Astrocyte (in vitro differentiated cells and primary cell): ENCODE measurements at regions not wholly inside any gene's neighbourhood (a gene's known extent, or its start where the extent isn't known, plus 50 kb on each side); places are given as distances from the start of the nearest gene placed in this dataset.

Experiments
- DNase-seq: peaks from one replicate; pipeline ENCODE4 v3.0.0-alpha.2; 2010; ENCODE audit warnings: low read depth
- FAIRE-seq: peaks from 2 replicates; lab custom pipeline; 2011; peaks lifted over from hg19 to GRCh38; lab: Jason Lieb, UNC
- H2AFZ ChIP-seq: 2 replicates; pipeline ENCODE4 v1.6.0; 2012; ENCODE audit warnings: low read depth, low read length, inconsistent platforms
- H3K27ac ChIP-seq: 2 replicates; pipeline ENCODE4 v1.5.1; 2011; ENCODE audit warnings: low read depth, low read length, inconsistent platforms
- H3K27me3 ChIP-seq: 2 replicates; pipeline ENCODE4 v1.6.0; 2011; ENCODE audit warnings: low read length, inconsistent platforms; ENCODE audit not compliant: insufficient read depth
- H3K36me3 ChIP-seq: 2 replicates; pipeline ENCODE4 v1.5.1; 2011; ENCODE audit warnings: low read length, inconsistent platforms; ENCODE audit not compliant: insufficient read depth
- H3K4me1 ChIP-seq: 2 replicates; pipeline ENCODE4 v1.5.1; 2011; ENCODE audit warnings: low read length, inconsistent platforms; ENCODE audit not compliant: insufficient read depth
- H3K4me2 ChIP-seq: 2 replicates; pipeline ENCODE4 v1.6.0; 2012; ENCODE audit warnings: low read length, inconsistent platforms
- H3K4me3 ChIP-seq: 2 replicates; pipeline ENCODE4 v1.5.1; 2011; ENCODE audit warnings: low read depth, mild to moderate bottlenecking, low read length, inconsistent platforms; ENCODE audit not compliant: insufficient read depth
- H3K79me2 ChIP-seq: 2 replicates; pipeline ENCODE4 v1.6.0; 2012; ENCODE audit warnings: mild to moderate bottlenecking, low read length, inconsistent platforms; ENCODE audit not compliant: insufficient read depth
- H3K9ac ChIP-seq: 2 replicates; pipeline ENCODE4 v1.6.0; 2012; ENCODE audit warnings: mild to moderate bottlenecking, low read length, inconsistent platforms
- H3K9me3 ChIP-seq: 2 replicates; pipeline ENCODE4 v1.5.1; 2012; ENCODE audit warnings: low read depth, mild to moderate bottlenecking, low read length, inconsistent platforms; ENCODE audit not compliant: insufficient read depth
- H4K20me1 ChIP-seq: 2 replicates; pipeline ENCODE4 v1.6.0; 2012; ENCODE audit warnings: low read length, inconsistent platforms; ENCODE audit not compliant: insufficient read depth
- H3K27ac Mint-ChIP-seq: one replicate; pipeline ENCODE4 v1.8.0; 2021; ENCODE audit warnings: mild to moderate bottlenecking, mixed read lengths; ENCODE audit not compliant: unreplicated experiment
- H3K27me3 Mint-ChIP-seq: one replicate; pipeline ENCODE4 v1.8.0; 2021; ENCODE audit warnings: low read depth, mixed read lengths; ENCODE audit not compliant: unreplicated experiment
- H3K36me3 Mint-ChIP-seq: one replicate; pipeline ENCODE4 v1.8.0; 2021; ENCODE audit warnings: low read depth, mixed read lengths; ENCODE audit not compliant: unreplicated experiment
- H3K4me1 Mint-ChIP-seq: one replicate; pipeline ENCODE4 v1.8.0; 2021; ENCODE audit warnings: low read depth, mixed read lengths; ENCODE audit not compliant: unreplicated experiment
- H3K4me3 Mint-ChIP-seq: one replicate; pipeline ENCODE4 v1.8.0; 2021; ENCODE audit warnings: mild to moderate bottlenecking, moderate library complexity, mixed read lengths; ENCODE audit not compliant: unreplicated experiment
- H3K9me3 Mint-ChIP-seq: one replicate; pipeline ENCODE4 v1.8.0; 2021; ENCODE audit warnings: mild to moderate bottlenecking, mixed read lengths; ENCODE audit not compliant: unreplicated experiment
- CTCF ChIP-seq: IDR thresholded peaks from 2 replicates; pipeline ENCODE4 v1.5.1; 2011; ENCODE audit warnings: low read depth, mild to moderate bottlenecking, inconsistent platforms, low read length, moderate library complexity; ENCODE audit not compliant: insufficient read depth
- EZH2 ChIP-seq: IDR thresholded peaks from 2 replicates; pipeline ENCODE4 v1.6.1; 2012; ENCODE audit warnings: mild to moderate bottlenecking, low read length, inconsistent platforms; ENCODE audit not compliant: insufficient read depth

- H3K9ac ChIP-seq = no peak overlapping the region
- Mint-ChIP-seq H3K4me3 (no peak overlapping the region), H3K36me3 (no peaks in the 10 kb centered on the region), H3K27ac (no peak overlapping the region), H3K4me1 (no peaks in the 10 kb centered on the region), H3K27me3 (no peaks in the 10 kb centered on the region), H3K9me3 (no peaks in the 10 kb centered on the region)
- no peaks in the 10 kb centered on the region for H4K20me1 ChIP-seq
- H3K79me2 ChIP-seq = no peaks in the 10 kb centered on the region
- no peak overlapping the region for H3K4me3 ChIP-seq
- no peaks in the 10 kb centered on the region for H3K36me3 ChIP-seq
- no peaks in the 10 kb centered on the region for H3K4me1 ChIP-seq
- DNase-seq (no peak), FAIRE-seq (no peak)
- H3K9me3 ChIP-seq = no peaks in the 10 kb centered on the region
- TF ChIP-seq EZH2 (no peak), CTCF (no peak)
- no peak overlapping the region for H3K4me2 ChIP-seq
- H3K27ac ChIP-seq = no peak overlapping the region
- H2AFZ ChIP-seq = no peak overlapping the region
- H3K27me3 ChIP-seq = no peaks in the 10 kb centered on the region
Observed at GRCh38 chr1:70819231-70819630, 228.4 kb downstream of the PTGER3 start.

GRCh38 chr1:70819785-70820184, 227.8 kb downstream of the PTGER3 start:
- Histone ChIP-seq H3K4me1 (no peaks in the 10 kb centered on the region), H2AFZ (no peak overlapping the region), H3K4me3 (no peak overlapping the region), H4K20me1 (no peaks in the 10 kb centered on the region), H3K4me2 (no peak overlapping the region), H3K79me2 (no peaks in the 10 kb centered on the region), H3K9me3 (no peaks in the 10 kb centered on the region), H3K27ac (no peak overlapping the region), H3K36me3 (no peaks in the 10 kb centered on the region), H3K9ac (no peak overlapping the region), H3K27me3 (no peaks in the 10 kb centered on the region)
- Mint-ChIP-seq H3K27ac (no peak overlapping the region), H3K9me3 (no peaks in the 10 kb centered on the region), H3K4me3 (no peak overlapping the region), H3K4me1 (no peaks in the 10 kb centered on the region), H3K27me3 (no peaks in the 10 kb centered on the region), H3K36me3 (no peaks in the 10 kb centered on the region)
- FAIRE-seq = no peak
- no peak for TF ChIP-seq EZH2
- DNase-seq = no peak

- no peaks in the 10 kb centered on the region for H3K9me3 ChIP-seq
- Mint-ChIP-seq H3K4me3 (no peak overlapping the region), H3K27ac (no peak overlapping the region), H3K9me3 (no peaks in the 10 kb centered on the region), H3K36me3 (no peaks in the 10 kb centered on the region), H3K4me1 (no peaks in the 10 kb centered on the region), H3K27me3 (no peaks in the 10 kb centered on the region)
- no peak for FAIRE-seq
- no peaks in the 10 kb centered on the region for H4K20me1 ChIP-seq
- no peak overlapping the region for H3K27ac ChIP-seq
- H3K9ac ChIP-seq = no peak overlapping the region
- no peaks in the 10 kb centered on the region for H3K4me1 ChIP-seq
- H3K4me3 ChIP-seq = no peak overlapping the region
- DNase-seq = no peak
- H3K4me2 ChIP-seq = no peak overlapping the region
- no peaks in the 10 kb centered on the region for H3K27me3 ChIP-seq
- no peaks in the 10 kb centered on the region for H3K36me3 ChIP-seq
- no peak overlapping the region for H2AFZ ChIP-seq
- no peaks in the 10 kb centered on the region for H3K79me2 ChIP-seq
- TF ChIP-seq EZH2 (no peak), CTCF (no peak)
Observed at GRCh38 chr1:70820396-70820795, 227.2 kb downstream of the PTGER3 start.
